IMR-90 (cell line): ENCODE measurements at regions not wholly inside any gene's neighbourhood (a gene's known extent, or its start where the extent isn't known, plus 50 kb on each side); places are given as distances from the start of the nearest gene placed in this dataset.

Experiments used
- ATAC-seq: fragments of 200-7000 bp; cut with Tn5 transposase; 2 replicates; pipeline ENCODE4 v1.9.1; 2020; ENCODE audit warnings: low read depth, mild to moderate bottlenecking, moderate library complexity
- BruUV-seq: library from RNA; stranded (reverse); fragments of 400-500 nt; replicated peaks from 2 replicates; lab custom pipeline; 2021; lab: Mats Ljungman, UMichigan
- CTCF ChIA-PET: fragments of 300-600 bp; formaldehyde crosslinking; extraction: SDS; loops from one replicate; lab custom pipeline; 2021; ENCODE audit warnings: antibody characterized with exemption; lab: Yijun Ruan, JAX
- POLR2A ChIA-PET: fragments of 300-600 bp; sonication (Branson Sonifier 250); formaldehyde crosslinking; loops from one replicate; lab custom pipeline; 2022; ENCODE audit warnings: antibody characterized with exemption; ENCODE audit not compliant: unreplicated experiment; lab: Charles Lee
- DNase-seq: peaks from one replicate; pipeline ENCODE4 v3.0.0; 2013
- H2AFZ ChIP-seq: replicated peaks from 2 replicates; pipeline ENCODE3; 2013; ENCODE audit warnings: low read length, mild to moderate bottlenecking; ENCODE audit not compliant: poor library complexity
- H2AK5ac ChIP-seq: 2 replicates; pipeline ENCODE4 v1.6.1; 2013; ENCODE audit warnings: low read depth, low read length, inconsistent platforms
- H2AK9ac ChIP-seq: replicated peaks from 2 replicates; pipeline ENCODE3; 2013; ENCODE audit warnings: mild to moderate bottlenecking, low read depth, low read length, moderate library complexity; ENCODE audit not compliant: poor library complexity
- H2BK120ac ChIP-seq: 2 replicates; pipeline ENCODE4 v1.6.1; 2013; ENCODE audit warnings: low read depth, low read length, inconsistent platforms
- H2BK15ac ChIP-seq: 3 replicates; pipeline ENCODE4 v1.6.1; 2013; ENCODE audit warnings: low read depth, low read length, inconsistent platforms
- H2BK20ac ChIP-seq: 2 replicates; pipeline ENCODE4 v1.6.1; 2013; ENCODE audit warnings: low read depth, mild to moderate bottlenecking, inconsistent platforms, low read length, moderate library complexity
- H2BK5ac ChIP-seq: 2 replicates; pipeline ENCODE4 v1.6.1; 2013; ENCODE audit warnings: mild to moderate bottlenecking, low read depth, low read length, inconsistent platforms; ENCODE audit not compliant: poor library complexity, severe bottlenecking
- H3K14ac ChIP-seq: replicated peaks from 2 replicates; pipeline ENCODE4 v1.6.1; 2013; ENCODE audit warnings: low read depth, low read length, inconsistent platforms
- H3K18ac ChIP-seq: 2 replicates; pipeline ENCODE4 v1.6.1; 2013; ENCODE audit warnings: low read depth, low read length, control low read depth
- H3K23ac ChIP-seq: 2 replicates; pipeline ENCODE4 v1.6.1; 2013; ENCODE audit warnings: low read depth, low read length, inconsistent platforms
- H3K27ac ChIP-seq: 2 replicates; pipeline ENCODE4 v1.5.1; 2013; ENCODE audit warnings: mild to moderate bottlenecking, control low read depth, low read length; ENCODE audit not compliant: insufficient read depth
- H3K27me3 ChIP-seq: 2 replicates; pipeline ENCODE4 v1.6.1; 2013; ENCODE audit warnings: low read length; ENCODE audit not compliant: control insufficient read depth, insufficient read depth
- H3K36me3 ChIP-seq: 2 replicates; pipeline ENCODE4 v1.6.1; 2013; ENCODE audit warnings: low read length, mixed read lengths; ENCODE audit not compliant: control insufficient read depth, insufficient read depth
- H3K4ac ChIP-seq: 2 replicates; pipeline ENCODE4 v1.6.1; 2013; ENCODE audit warnings: low read depth, low read length, inconsistent platforms
- H3K4me1 ChIP-seq: 2 replicates; pipeline ENCODE4 v1.6.1; 2013; ENCODE audit warnings: low read length, mixed read lengths; ENCODE audit not compliant: control insufficient read depth, insufficient read depth
- H3K4me2 ChIP-seq: 2 replicates; pipeline ENCODE4 v1.6.1; 2013; ENCODE audit warnings: low read depth, mild to moderate bottlenecking, control low read depth, low read length, moderate library complexity
- H3K4me3 ChIP-seq: 2 replicates; pipeline ENCODE4 v1.5.1; 2013; ENCODE audit warnings: low read depth, mild to moderate bottlenecking, control low read depth, low read length, moderate library complexity; ENCODE audit not compliant: insufficient read depth
- H3K56ac ChIP-seq: 2 replicates; pipeline ENCODE4 v1.6.1; 2013; ENCODE audit warnings: low read length, inconsistent platforms; ENCODE audit not compliant: insufficient read depth; ENCODE audit errors: extremely low read depth
- H3K79me1 ChIP-seq, 2 experiments: 2 replicates each; pipeline ENCODE4 v1.6.1; 2013; ENCODE audit warnings: low read length in 2 of 2, inconsistent platforms in 1 of 2, low read depth in 1 of 2
- H3K9ac ChIP-seq: 2 replicates; pipeline ENCODE4 v1.6.1; 2013; ENCODE audit warnings: low read depth, low read length, control low read depth
- H3K9me1 ChIP-seq: 2 replicates; pipeline ENCODE4 v1.6.1; 2013; ENCODE audit warnings: low read length, inconsistent platforms; ENCODE audit not compliant: insufficient read depth
- H3K9me3 ChIP-seq: 2 replicates; pipeline ENCODE4 v1.6.1; 2013; ENCODE audit warnings: low read length; ENCODE audit not compliant: control insufficient read depth, insufficient read depth
- H4K20me1 ChIP-seq: 2 replicates; pipeline ENCODE4 v1.6.1; 2013; ENCODE audit warnings: low read length, inconsistent platforms; ENCODE audit not compliant: insufficient read depth
- H4K5ac ChIP-seq: 2 replicates; pipeline ENCODE4 v1.6.1; 2013; ENCODE audit warnings: mild to moderate bottlenecking, low read depth, low read length, control low read depth
- H4K8ac ChIP-seq, 2 experiments: 2 replicates each; pipeline ENCODE4 v1.6.1; 2013; ENCODE audit warnings: low read depth in 2 of 2, low read length in 2 of 2, control low read depth in 1 of 2, inconsistent platforms in 1 of 2
- H4K91ac ChIP-seq: 2 replicates; pipeline ENCODE4 v1.6.1; 2013; ENCODE audit warnings: low read depth, low read length, inconsistent platforms; ENCODE audit not compliant: insufficient read depth
- CEBPB ChIP-seq: IDR thresholded peaks from 2 replicates; pipeline ENCODE4 v1.6.1; 2012; ENCODE audit warnings: low read depth, low read length, improper control_type of control experiment
- CHD1 ChIP-seq: IDR thresholded peaks from 2 replicates; pipeline ENCODE4 v1.6.1; 2012; ENCODE audit warnings: low read depth, low read length, improper control_type of control experiment
- FOS ChIP-seq: fragments of 150-350 bp; IDR thresholded peaks from 2 replicates; pipeline ENCODE4 v1.6.1; 2016; ENCODE audit warnings: low read depth, low read length
- MAFK ChIP-seq: IDR thresholded peaks from 2 replicates; pipeline ENCODE4 v1.6.1; 2012; ENCODE audit warnings: low read depth, low read length, improper control_type of control experiment
- MAZ ChIP-seq: IDR thresholded peaks from 2 replicates; pipeline ENCODE4 v1.6.1; 2012; ENCODE audit warnings: low read depth, mild to moderate bottlenecking, low read length, improper control_type of control experiment, moderate library complexity, borderline replicate concordance
- RAD21 ChIP-seq: IDR thresholded peaks from 2 replicates; pipeline ENCODE4 v1.6.1; 2012; ENCODE audit warnings: low read length, improper control_type of control experiment
- RCOR1 ChIP-seq: IDR thresholded peaks from 2 replicates; pipeline ENCODE4 v1.6.1; 2012; ENCODE audit warnings: mild to moderate bottlenecking, low read length, improper control_type of control experiment; ENCODE audit not compliant: insufficient replicate concordance
- WGBS, 2 experiments: methylation state at CpG; one replicate each; pipeline versions ENCODE4 v1.1.5 to v1.1.7; 2013; ENCODE audit warnings: missing lambda C conversion rate in 2 of 2; ENCODE audit not compliant: insufficient read length in 1 of 2; ENCODE audit errors: extremely low coverage in 2 of 2; 5-methylcytosine and 5-hydroxymethylcytosine counted together
- dilution Hi-C: fragments of 300-500 bp; cut with HindIII; formaldehyde crosslinking; loops from one replicate; pipeline ENCODE4 v1.14.3; 2018; ENCODE audit warnings: low sequenced_read_pairs; ENCODE audit not compliant: unreplicated experiment
- in situ Hi-C: fragments of 300-500 bp; cut with MboI; formaldehyde crosslinking; loops from 3 replicates; pipeline ENCODE4 v1.14.3; 2019; ENCODE audit warnings: low sequenced_read_pairs, inconsistent platforms, mixed read lengths
- intact Hi-C: fragments of 100-400 bp; cut with micrococcal nuclease; formaldehyde crosslinking; loops from 2 replicates; pipeline ENCODE4 v1.10.0; 2022
- TF ChIP-seq, protein P1 (sequence below): conservative IDR thresholded peaks from 2 replicates; pipeline ENCODE4 v1.5.1; 2012; ENCODE audit warnings: mild to moderate bottlenecking, low read depth, low read length, improper control_type of control experiment
- TF ChIP-seq, protein P2 (sequence below): fragments of 150-350 bp; IDR thresholded peaks from 2 replicates; pipeline ENCODE4 v1.6.1; 2016; ENCODE audit warnings: low read depth, mild to moderate bottlenecking, low read length, moderate library complexity, borderline replicate concordance
- TF ChIP-seq, protein P3 (sequence below): fragments of 150-350 bp; IDR thresholded peaks from 2 replicates; pipeline ENCODE4 v1.6.1; 2017; ENCODE audit warnings: mild to moderate bottlenecking, antibody characterized with exemption, low read length, low read depth

DNA sequence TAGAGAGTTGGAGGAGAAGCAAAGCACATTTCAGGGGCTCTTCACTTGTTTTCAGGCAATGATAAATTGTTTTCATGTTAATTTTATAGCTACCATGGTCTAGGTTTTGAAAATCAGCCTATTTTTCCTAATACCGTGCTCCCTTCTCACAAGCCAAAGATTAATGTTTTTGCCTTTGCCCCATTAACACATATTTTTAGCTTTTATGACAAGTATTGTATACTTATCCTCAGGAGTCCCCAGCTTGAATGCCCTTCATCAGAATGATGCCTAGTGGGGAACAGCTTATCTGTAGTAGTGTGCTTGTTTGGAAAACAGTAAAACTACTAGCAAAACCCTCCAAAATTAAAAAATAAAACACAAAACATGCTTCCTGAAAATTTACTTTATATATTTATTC is 194.0 kb downstream of the LNPK start:
- Histone ChIP-seq H3K23ac (no peak overlapping the region), H3K4me2 (no peak overlapping the region), H3K4ac (no peak overlapping the region), H3K9me1 (no peaks in the 10 kb centered on the region), H3K14ac (no peak overlapping the region), H3K9me3 (no peaks in the 10 kb centered on the region), H3K4me3 (no peak overlapping the region), H2AK5ac (no peak overlapping the region), H3K27me3 (no peaks in the 10 kb centered on the region; the same call in 1 of the 2 replicates), H4K20me1 (no peaks in the 10 kb centered on the region), H2AFZ (no peak overlapping the region), H3K36me3 (no peaks in the 10 kb centered on the region), H4K8ac (no peak overlapping the region), H4K5ac (no peak overlapping the region), H2AK9ac (no peak overlapping the region), H2BK15ac (no peak overlapping the region), H2BK120ac (no peak overlapping the region), H3K18ac (no peak overlapping the region), H3K4me1 (no peaks in the 10 kb centered on the region), H2BK5ac (no peak overlapping the region), H3K56ac (no peak overlapping the region), H3K79me1 (no peaks in the 10 kb centered on the region), H4K91ac (no peak overlapping the region), H3K9ac (no peak overlapping the region), H3K27ac (no peak overlapping the region), H2BK20ac (no peak overlapping the region)
- BruUV-seq, result no TSS peak
- in situ Hi-C loops, result no loop called here
- dilution Hi-C loops, result no loop called here
- DNase-seq, result no peak
- no peak for ATAC-seq
- intact Hi-C loops, result no loop called here
- no peak for TF ChIP-seq FOS
- no peak for TF ChIP-seq CHD1
- TF ChIP-seq MAFK, result no peak
- TF ChIP-seq MAZ, result no peak
- TF ChIP-seq CEBPB, result no peak
- TF ChIP-seq, protein P1, sequence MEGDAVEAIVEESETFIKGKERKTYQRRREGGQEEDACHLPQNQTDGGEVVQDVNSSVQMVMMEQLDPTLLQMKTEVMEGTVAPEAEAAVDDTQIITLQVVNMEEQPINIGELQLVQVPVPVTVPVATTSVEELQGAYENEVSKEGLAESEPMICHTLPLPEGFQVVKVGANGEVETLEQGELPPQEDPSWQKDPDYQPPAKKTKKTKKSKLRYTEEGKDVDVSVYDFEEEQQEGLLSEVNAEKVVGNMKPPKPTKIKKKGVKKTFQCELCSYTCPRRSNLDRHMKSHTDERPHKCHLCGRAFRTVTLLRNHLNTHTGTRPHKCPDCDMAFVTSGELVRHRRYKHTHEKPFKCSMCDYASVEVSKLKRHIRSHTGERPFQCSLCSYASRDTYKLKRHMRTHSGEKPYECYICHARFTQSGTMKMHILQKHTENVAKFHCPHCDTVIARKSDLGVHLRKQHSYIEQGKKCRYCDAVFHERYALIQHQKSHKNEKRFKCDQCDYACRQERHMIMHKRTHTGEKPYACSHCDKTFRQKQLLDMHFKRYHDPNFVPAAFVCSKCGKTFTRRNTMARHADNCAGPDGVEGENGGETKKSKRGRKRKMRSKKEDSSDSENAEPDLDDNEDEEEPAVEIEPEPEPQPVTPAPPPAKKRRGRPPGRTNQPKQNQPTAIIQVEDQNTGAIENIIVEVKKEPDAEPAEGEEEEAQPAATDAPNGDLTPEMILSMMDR, result no peak
- TF ChIP-seq, protein P2, sequence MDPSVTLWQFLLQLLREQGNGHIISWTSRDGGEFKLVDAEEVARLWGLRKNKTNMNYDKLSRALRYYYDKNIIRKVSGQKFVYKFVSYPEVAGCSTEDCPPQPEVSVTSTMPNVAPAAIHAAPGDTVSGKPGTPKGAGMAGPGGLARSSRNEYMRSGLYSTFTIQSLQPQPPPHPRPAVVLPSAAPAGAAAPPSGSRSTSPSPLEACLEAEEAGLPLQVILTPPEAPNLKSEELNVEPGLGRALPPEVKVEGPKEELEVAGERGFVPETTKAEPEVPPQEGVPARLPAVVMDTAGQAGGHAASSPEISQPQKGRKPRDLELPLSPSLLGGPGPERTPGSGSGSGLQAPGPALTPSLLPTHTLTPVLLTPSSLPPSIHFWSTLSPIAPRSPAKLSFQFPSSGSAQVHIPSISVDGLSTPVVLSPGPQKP, result no peak
- no peak for TF ChIP-seq RAD21
- no peak for TF ChIP-seq RCOR1
- TF ChIP-seq, protein P3, sequence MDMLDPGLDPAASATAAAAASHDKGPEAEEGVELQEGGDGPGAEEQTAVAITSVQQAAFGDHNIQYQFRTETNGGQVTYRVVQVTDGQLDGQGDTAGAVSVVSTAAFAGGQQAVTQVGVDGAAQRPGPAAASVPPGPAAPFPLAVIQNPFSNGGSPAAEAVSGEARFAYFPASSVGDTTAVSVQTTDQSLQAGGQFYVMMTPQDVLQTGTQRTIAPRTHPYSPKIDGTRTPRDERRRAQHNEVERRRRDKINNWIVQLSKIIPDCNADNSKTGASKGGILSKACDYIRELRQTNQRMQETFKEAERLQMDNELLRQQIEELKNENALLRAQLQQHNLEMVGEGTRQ, result no peak
- POLR2A ChIA-PET, result no interaction called here
- no CpG with 5 or more reads among the region's 1 CpG for WGBS, 2 experiments
- CTCF ChIA-PET, result interaction anchor here (0.6 kb wide), 1 partner anchor 843 kb away, joined by 3 read pairs; no protein-coding TSS in a partner anchor
